Neuron (in vitro differentiated cells): ENCODE measurements at regions not wholly inside any gene's neighbourhood (a gene's known extent, or its start where the extent isn't known, plus 50 kb on each side); places are given as distances from the start of the nearest gene placed in this dataset.

Source experiments
- H2AFZ ChIP-seq: one replicate; pipeline ENCODE4 v1.6.1; 2013; ENCODE audit warnings: low read depth, mild to moderate bottlenecking, inconsistent platforms, low read length, moderate library complexity
- H3K27me3 ChIP-seq: one replicate; pipeline ENCODE4 v1.6.1; 2013; ENCODE audit warnings: low read length; ENCODE audit not compliant: insufficient read depth
- H3K36me3 ChIP-seq: one replicate; pipeline ENCODE4 v1.6.1; 2013; ENCODE audit warnings: low read length; ENCODE audit not compliant: insufficient read depth
- H3K4me1 ChIP-seq: one replicate; pipeline ENCODE4 v1.6.1; 2013; ENCODE audit warnings: low read length; ENCODE audit not compliant: insufficient read depth
- H3K4me3 ChIP-seq: 2 replicates; pipeline ENCODE4 v1.5.1; 2013; ENCODE audit warnings: mild to moderate bottlenecking, low read length, moderate library complexity
- H3K9me3 ChIP-seq: one replicate; pipeline ENCODE4 v1.6.1; 2013; ENCODE audit warnings: low read length

GRCh38 chr13:50303963-50304721 is 288.9 kb downstream of the KCNRG start:
- no peaks in the 10 kb centered on the region for H3K9me3 ChIP-seq
- H3K4me3 ChIP-seq, result no peak overlapping the region
- no peaks in the 10 kb centered on the region for H3K36me3 ChIP-seq
- no peaks in the 10 kb centered on the region for H3K4me1 ChIP-seq
- no peak overlapping the region for H2AFZ ChIP-seq
- H3K27me3 ChIP-seq, result no peaks in the 10 kb centered on the region

- Histone ChIP-seq H3K9me3 (no peaks in the 10 kb centered on the region), H3K36me3 (no peaks in the 10 kb centered on the region), H3K4me3 (no peak overlapping the region), H2AFZ (no peak overlapping the region), H3K4me1 (no peaks in the 10 kb centered on the region), H3K27me3 (no peaks in the 10 kb centered on the region)
Observed at GRCh38 chr13:50306156-50306555, 290.9 kb downstream of the KCNRG start.

DNA sequence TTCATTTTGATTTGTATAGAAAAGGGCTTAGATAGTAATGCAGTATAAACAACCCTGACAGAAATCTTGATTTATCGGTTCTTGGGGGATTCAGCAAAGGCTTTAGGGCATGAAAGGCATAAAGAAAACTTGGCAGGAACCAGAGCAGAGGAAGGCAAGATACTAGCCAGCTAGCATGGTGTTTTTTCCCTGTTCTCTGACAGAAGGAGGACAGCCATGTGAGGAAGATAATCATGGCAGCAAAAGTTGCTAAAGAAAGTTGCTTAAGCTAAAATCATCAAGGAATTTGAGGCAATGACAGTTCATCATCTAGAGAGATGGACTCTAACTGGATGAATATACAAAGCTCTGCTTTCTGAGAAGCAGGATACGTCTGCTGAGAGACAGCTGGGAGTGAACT is 294.1 kb downstream of the KCNRG start:
- no peaks in the 10 kb centered on the region for H3K9me3 ChIP-seq
- no peak overlapping the region for H3K4me3 ChIP-seq
- H3K27me3 ChIP-seq, result no peaks in the 10 kb centered on the region
- no peaks in the 10 kb centered on the region for H3K4me1 ChIP-seq
- no peaks in the 10 kb centered on the region for H3K36me3 ChIP-seq
- no peak overlapping the region for H2AFZ ChIP-seq

- Histone ChIP-seq H3K9me3 (no peaks in the 10 kb centered on the region), H3K4me1 (no peaks in the 10 kb centered on the region), H3K27me3 (no peaks in the 10 kb centered on the region), H3K36me3 (no peaks in the 10 kb centered on the region), H3K4me3 (no peak overlapping the region), H2AFZ (no peak overlapping the region)
Observed at GRCh38 chr13:50309882-50310594, 294.8 kb downstream of the KCNRG start.

- Histone ChIP-seq H3K27me3 (no peaks in the 10 kb centered on the region), H2AFZ (no peak overlapping the region), H3K4me3 (no peak overlapping the region), H3K9me3 (no peaks in the 10 kb centered on the region), H3K36me3 (no peaks in the 10 kb centered on the region), H3K4me1 (no peaks in the 10 kb centered on the region)
Observed at GRCh38 chr13:50310734-50311133, 295.5 kb downstream of the KCNRG start.

DNA sequence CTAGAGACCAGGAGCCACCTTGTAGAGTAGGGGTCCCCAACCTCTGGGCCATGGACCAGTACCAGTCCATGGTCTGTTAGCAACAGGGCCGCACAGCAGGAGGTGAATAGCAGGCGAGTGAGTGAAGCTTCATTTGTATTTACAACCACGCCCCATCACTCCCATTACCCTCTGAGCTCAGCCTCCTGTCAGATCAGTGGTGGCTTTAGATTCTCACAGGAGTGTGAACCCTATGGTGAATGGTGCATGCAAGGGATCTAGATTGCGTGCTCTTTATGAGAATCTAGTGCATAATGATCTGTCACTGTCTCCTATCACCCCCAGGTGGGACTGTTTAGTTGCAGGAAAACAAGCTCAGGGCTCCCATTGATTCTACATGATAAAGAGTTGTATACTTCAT is 303.6 kb downstream of the KCNRG start:
- no peaks in the 10 kb centered on the region for H3K27me3 ChIP-seq
- no peak overlapping the region for H3K4me3 ChIP-seq
- no peak overlapping the region for H2AFZ ChIP-seq
- H3K36me3 ChIP-seq, result no peaks in the 10 kb centered on the region
- H3K4me1 ChIP-seq, result no peaks in the 10 kb centered on the region
- peaks cover 2% of the 10 kb centered on the region for H3K9me3 ChIP-seq

GRCh38 chr13:50319635-50320255 is 304.5 kb downstream of the KCNRG start:
- H3K9me3 ChIP-seq, result peaks cover 2% of the 10 kb centered on the region
- no peak overlapping the region for H2AFZ ChIP-seq
- no peaks in the 10 kb centered on the region for H3K4me1 ChIP-seq
- no peaks in the 10 kb centered on the region for H3K27me3 ChIP-seq
- no peak overlapping the region for H3K4me3 ChIP-seq
- no peaks in the 10 kb centered on the region for H3K36me3 ChIP-seq

GRCh38 chr13:50320271-50320862 is 305.1 kb downstream of the KCNRG start:
- Histone ChIP-seq H3K36me3 (no peaks in the 10 kb centered on the region), H3K4me3 (no peak overlapping the region), H2AFZ (no peak overlapping the region), H3K9me3 (peaks cover 2% of the 10 kb centered on the region), H3K4me1 (no peaks in the 10 kb centered on the region), H3K27me3 (no peaks in the 10 kb centered on the region)

DNA sequence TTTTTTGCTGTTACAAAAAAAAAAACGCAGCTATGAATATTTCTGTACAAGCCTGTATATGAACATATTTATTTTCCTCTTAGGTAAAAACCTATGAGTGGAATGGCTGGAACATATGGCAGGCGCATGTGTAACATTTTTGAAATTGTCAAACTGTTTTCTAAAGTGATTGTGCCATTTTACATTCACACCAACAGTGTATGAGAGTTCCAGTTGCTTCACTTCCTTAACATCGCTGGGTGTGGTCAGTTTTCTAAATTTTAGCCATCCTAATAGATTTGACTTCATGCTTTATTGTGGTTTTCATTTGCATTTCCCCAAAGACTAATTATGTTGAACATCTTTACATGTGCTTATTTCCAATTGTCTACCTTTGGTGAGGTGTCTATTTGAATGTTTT is 306.8 kb downstream of the KCNRG start:
- Histone ChIP-seq H3K4me1 (no peaks in the 10 kb centered on the region), H3K36me3 (no peaks in the 10 kb centered on the region), H2AFZ (no peak overlapping the region)

DNA sequence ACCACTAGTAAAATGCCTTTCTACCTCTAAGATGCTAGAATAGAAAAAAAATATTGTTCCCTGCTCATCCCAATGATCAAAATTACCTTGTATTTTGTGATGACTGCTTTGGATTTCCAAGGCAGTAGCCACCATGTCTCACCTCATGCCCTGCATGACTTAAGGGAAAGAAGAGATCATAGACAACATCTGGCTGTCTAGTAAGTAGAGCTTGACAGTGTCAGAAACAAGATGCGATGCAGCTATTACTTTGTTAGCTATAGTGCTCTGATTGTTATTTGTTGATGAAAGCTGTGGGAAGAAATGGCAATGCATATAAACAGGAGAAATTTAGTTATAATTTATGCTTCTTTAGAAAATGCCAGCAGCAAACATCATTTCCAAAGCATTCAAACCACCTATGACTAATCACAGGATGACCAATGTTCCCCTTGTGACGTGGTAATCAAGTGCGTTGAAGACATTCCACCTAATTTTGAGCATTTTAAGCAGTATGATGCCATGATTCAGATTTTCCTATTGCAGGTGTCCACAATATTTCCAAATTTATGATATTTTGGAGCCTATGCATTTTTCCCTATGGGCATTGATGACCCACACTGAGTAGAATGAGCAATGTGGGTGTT is 308.3 kb downstream of the KCNRG start:
- peaks cover 2% of the 10 kb centered on the region for H3K9me3 ChIP-seq
- no peak overlapping the region for H2AFZ ChIP-seq
- H3K36me3 ChIP-seq, result no peaks in the 10 kb centered on the region
- H3K27me3 ChIP-seq, result no peaks in the 10 kb centered on the region
- H3K4me3 ChIP-seq, result no peak overlapping the region
- H3K4me1 ChIP-seq, result no peaks in the 10 kb centered on the region

More for the DNA sequence above, 306.8 kb downstream of the KCNRG start:
- peaks cover 2% of the 10 kb centered on the region for H3K9me3 ChIP-seq
- H3K4me3 ChIP-seq, result no peak overlapping the region
- no peaks in the 10 kb centered on the region for H3K27me3 ChIP-seq

DNA sequence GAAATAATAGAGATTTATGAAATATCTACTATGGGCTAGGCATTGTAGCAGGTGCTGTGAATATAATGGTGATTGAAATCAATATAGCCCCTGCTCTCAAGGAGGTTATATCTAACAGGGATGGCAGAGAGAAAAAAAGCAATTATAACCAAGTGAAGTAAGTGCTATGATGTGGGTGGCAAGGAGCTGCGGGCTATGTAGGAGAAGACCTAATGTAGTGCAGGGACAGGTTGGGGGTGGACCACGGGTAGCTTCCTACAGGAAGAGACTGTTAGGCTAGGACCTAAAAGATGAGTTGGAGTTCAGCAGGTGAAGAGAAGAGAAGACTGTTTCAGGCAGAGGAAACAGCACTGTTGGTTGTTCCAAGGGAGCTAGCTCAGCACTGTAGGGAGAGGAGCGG is 311.0 kb downstream of the KCNRG start:
- no peaks in the 10 kb centered on the region for H3K4me1 ChIP-seq
- no peaks in the 10 kb centered on the region for H3K27me3 ChIP-seq
- no peak overlapping the region for H2AFZ ChIP-seq
- H3K4me3 ChIP-seq, result no peak overlapping the region
- H3K9me3 ChIP-seq, result peaks cover 2% of the 10 kb centered on the region
- no peaks in the 10 kb centered on the region for H3K36me3 ChIP-seq

GRCh38 chr13:50326811-50327210 is 311.6 kb downstream of the KCNRG start:
- H3K4me3 ChIP-seq, result no peak overlapping the region
- H2AFZ ChIP-seq, result no peak overlapping the region
- no peaks in the 10 kb centered on the region for H3K4me1 ChIP-seq
- no peaks in the 10 kb centered on the region for H3K27me3 ChIP-seq
- H3K36me3 ChIP-seq, result no peaks in the 10 kb centered on the region
- H3K9me3 ChIP-seq, result peaks cover 2% of the 10 kb centered on the region
